B cell (primary cell): ENCODE measurements at regions not wholly inside any gene's neighbourhood (a gene's known extent, or its start where the extent isn't known, plus 50 kb on each side); places are given as distances from the start of the nearest gene placed in this dataset.

Source experiments
- EZH2 ChIP-seq: IDR thresholded peaks from 2 replicates; pipeline ENCODE4 v1.6.1; 2012; ENCODE audit warnings: borderline replicate concordance, low read depth, mild to moderate bottlenecking, moderate library complexity, low read length; ENCODE audit not compliant: insufficient read depth, poor library complexity, severe bottlenecking
- TF ChIP-seq, protein P1 (sequence below): fragments of 200-600 bp; IDR thresholded peaks from one replicate; pipeline ENCODE4 v1.8.0; 2022; ENCODE audit warnings: antibody characterized with exemption, mild to moderate bottlenecking

GRCh38 chr6:140812636-140813035 is 1320.1 kb upstream of the GJE1 start:
- TF ChIP-seq, protein P1, sequence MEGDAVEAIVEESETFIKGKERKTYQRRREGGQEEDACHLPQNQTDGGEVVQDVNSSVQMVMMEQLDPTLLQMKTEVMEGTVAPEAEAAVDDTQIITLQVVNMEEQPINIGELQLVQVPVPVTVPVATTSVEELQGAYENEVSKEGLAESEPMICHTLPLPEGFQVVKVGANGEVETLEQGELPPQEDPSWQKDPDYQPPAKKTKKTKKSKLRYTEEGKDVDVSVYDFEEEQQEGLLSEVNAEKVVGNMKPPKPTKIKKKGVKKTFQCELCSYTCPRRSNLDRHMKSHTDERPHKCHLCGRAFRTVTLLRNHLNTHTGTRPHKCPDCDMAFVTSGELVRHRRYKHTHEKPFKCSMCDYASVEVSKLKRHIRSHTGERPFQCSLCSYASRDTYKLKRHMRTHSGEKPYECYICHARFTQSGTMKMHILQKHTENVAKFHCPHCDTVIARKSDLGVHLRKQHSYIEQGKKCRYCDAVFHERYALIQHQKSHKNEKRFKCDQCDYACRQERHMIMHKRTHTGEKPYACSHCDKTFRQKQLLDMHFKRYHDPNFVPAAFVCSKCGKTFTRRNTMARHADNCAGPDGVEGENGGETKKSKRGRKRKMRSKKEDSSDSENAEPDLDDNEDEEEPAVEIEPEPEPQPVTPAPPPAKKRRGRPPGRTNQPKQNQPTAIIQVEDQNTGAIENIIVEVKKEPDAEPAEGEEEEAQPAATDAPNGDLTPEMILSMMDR = no peak
- no peak for TF ChIP-seq EZH2
